ENCODE measurements at regions not wholly inside any gene's neighbourhood (a gene's known extent, or its start where the extent isn't known, plus 50 kb on each side); places are given as distances from the start of the nearest gene placed in this dataset.

DNA sequence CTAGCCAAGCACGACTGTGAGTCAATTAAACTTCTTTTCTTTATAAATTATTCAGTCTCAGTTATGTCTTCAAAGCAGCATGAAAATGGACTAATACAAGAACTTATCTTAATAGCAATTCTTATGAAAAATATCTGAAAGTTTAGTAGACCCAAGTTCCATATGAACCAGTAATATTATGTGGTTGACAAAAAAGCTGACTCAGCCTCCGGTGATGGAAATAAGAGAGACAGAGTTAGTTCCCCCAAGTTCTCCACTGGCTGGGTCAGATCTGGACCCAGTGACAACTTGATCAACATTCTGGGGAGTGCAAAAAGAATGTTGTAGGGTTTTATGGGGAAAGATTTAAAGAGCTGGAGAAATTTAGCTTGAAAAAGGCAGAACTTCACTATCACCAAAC lies 72.5 kb upstream of the DNAH14 start:
- H3K9me3 ChIP-seq (ENCODE audit: insufficient read depth in 2 of 2, low read depth in 1 of 2, low read length in 1 of 2), result no peaks in the 10 kb centered on the region
- H3K14ac ChIP-seq (ENCODE audit: insufficient read length), result no peak overlapping the region
- no peak for DNase-seq (ENCODE audit: low read depth in 1 of 2, low spot score in 2 of 2)
- H4K8ac ChIP-seq (ENCODE audit: extremely low read depth, insufficient read depth, low read length), result no peak overlapping the region
- H3K18ac ChIP-seq (ENCODE audit: extremely low read depth, low read length), result no peak overlapping the region
- H2BK15ac ChIP-seq (ENCODE audit: low read length), result no peak overlapping the region
- H3K4me2 ChIP-seq (ENCODE audit: insufficient read depth in 1 of 2, low read depth in 2 of 2, low read length in 2 of 2), result no peak overlapping the region
- H2AFZ ChIP-seq (ENCODE audit: low read length), result no peak overlapping the region
- no peaks in the 10 kb centered on the region for H3K36me3 ChIP-seq (ENCODE audit: control insufficient read depth in 2 of 4, insufficient read depth in 4 of 4, low read length in 3 of 4)
- H3K56ac ChIP-seq (replicated peaks; ENCODE audit: insufficient read length, low read depth, low read length), result no peak overlapping the region
- H3K27ac ChIP-seq (ENCODE audit: low read depth, low read length), result no peak overlapping the region
- CTCF ChIA-PET (ENCODE audit: partially characterized antibody), result interaction anchor here (0.7 to 10.9 kb wide), 16 partner anchors 10 to 344 kb away, joined by 3 to 236 read pairs (median 4); no protein-coding TSS in a partner anchor
- H4K5ac ChIP-seq (ENCODE audit: insufficient read length, low read depth, low read length), result no peak overlapping the region
- H3K79me2 ChIP-seq (ENCODE audit: control insufficient read depth in 1 of 2, insufficient read depth in 2 of 2, low read length in 2 of 2), result no peaks in the 10 kb centered on the region
- POLR2A ChIA-PET (ENCODE audit: partially characterized antibody), result interaction anchor here (1.3 kb wide), 1 partner anchor 21 kb away, joined by 4 read pairs; no protein-coding TSS in a partner anchor
- peaks cover 0 to 4% (median 3%) of the 10 kb centered on the region in 4 experiments for H3K4me1 ChIP-seq (replicated peaks in 1 of 4; ENCODE audit: control insufficient read depth in 3 of 4, insufficient read depth in 4 of 4, low read length in 3 of 4)
- no peaks in the 10 kb centered on the region for H4K20me1 ChIP-seq (replicated peaks in 1 of 2; ENCODE audit: control insufficient read depth in 1 of 2, insufficient read depth in 2 of 2, low read length in 2 of 2)
- FAIRE-seq, result no peak
- no peak overlapping the region for H2BK20ac ChIP-seq (ENCODE audit: low read length)
- H2BK120ac ChIP-seq (replicated peaks; ENCODE audit: low read depth, low read length), result no peak overlapping the region
- H2AK5ac ChIP-seq (ENCODE audit: low read depth, low read length), result no peak overlapping the region
- TF ChIP-seq KDM5A (IDR thresholded peaks at IDR 0.05; ENCODE audit: low read length) (no peak), MAFK (IDR thresholded peaks at IDR 0.05; ENCODE audit: low read depth, low read length) (peak; percentile 33; the same call in 1 of the 2 replicates)
- TF ChIP-seq, protein P1, sequence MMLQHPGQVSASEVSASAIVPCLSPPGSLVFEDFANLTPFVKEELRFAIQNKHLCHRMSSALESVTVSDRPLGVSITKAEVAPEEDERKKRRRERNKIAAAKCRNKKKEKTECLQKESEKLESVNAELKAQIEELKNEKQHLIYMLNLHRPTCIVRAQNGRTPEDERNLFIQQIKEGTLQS (IDR thresholded peaks at IDR 0.05; ENCODE audit: insufficient read depth, low read depth, low read length), result no peak
- no peak overlapping the region for H3K9ac ChIP-seq (replicated peaks in 1 of 4; ENCODE audit: extremely low read depth in 1 of 4, low read depth in 3 of 4, low read length in 3 of 4)
- H3K27me3 ChIP-seq (replicated peaks in 1 of 4; ENCODE audit: control insufficient read depth in 3 of 4, extremely low read depth in 1 of 4, insufficient read depth in 3 of 4, low read length in 3 of 4), result no peaks in the 10 kb centered on the region
- H2BK5ac ChIP-seq (ENCODE audit: low read depth, low read length), result no peak overlapping the region
- H3K4ac ChIP-seq (replicated peaks; ENCODE audit: insufficient read length, low read depth, low read length), result no peak overlapping the region
- no peak overlapping the region for H3K23ac ChIP-seq (ENCODE audit: insufficient read length)
- H2BK12ac ChIP-seq (ENCODE audit: low read depth, low read length), result no peak overlapping the region
- 90% methylated on average over 2 of the region's 2 CpGs; no CpG with 5 or more reads in 1 of the 2 experiments for WGBS, 2 experiments (ENCODE audit: extremely low coverage in 1 of 2, insufficient coverage in 1 of 2, insufficient read length in 1 of 2, insufficient replicate concordance in 2 of 2, low coverage in 1 of 2, low lambda C conversion rate in 2 of 2, missing lambda C conversion rate in 1 of 2)
- H3K79me1 ChIP-seq (ENCODE audit: low read depth, low read length), result no peaks in the 10 kb centered on the region
- no peak overlapping the region for H3K4me3 ChIP-seq (ENCODE audit: extremely low read depth in 1 of 4, insufficient read depth in 2 of 4, low read depth in 3 of 4, low read length in 4 of 4)
- no peak overlapping the region for H4K91ac ChIP-seq (replicated peaks; ENCODE audit: insufficient read length, low read length)
- no peaks in the 10 kb centered on the region for H3K23me2 ChIP-seq (ENCODE audit: low read depth, low read length)
